ENCODE measurements at regions not wholly inside any gene's neighbourhood (a gene's known extent, or its start where the extent isn't known, plus 50 kb on each side); places are given as distances from the start of the nearest gene placed in this dataset.

DNA sequence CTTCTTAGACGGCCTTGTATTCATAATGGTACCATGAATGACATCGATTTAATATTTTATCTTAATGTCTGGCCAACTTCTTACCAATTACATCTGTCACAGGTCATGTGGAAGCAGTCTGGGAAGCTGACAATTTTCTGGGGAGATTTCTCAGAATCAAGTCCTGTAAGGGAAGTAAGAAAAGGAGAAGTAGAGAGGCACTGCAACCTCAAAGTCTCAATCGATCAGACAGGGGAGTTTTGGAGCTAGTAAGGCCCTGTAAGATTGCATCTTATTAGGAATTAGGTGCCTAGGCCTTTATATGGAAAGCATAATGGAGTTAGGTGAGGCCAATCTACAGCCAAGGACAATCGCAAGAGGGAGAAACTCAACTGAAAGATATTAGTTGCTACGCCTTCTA lies 694.6 kb upstream of the SORCS1 start:
- no peak for DNase-seq
- H3K9me3 ChIP-seq (ENCODE audit: control insufficient read depth in 1 of 2, low read length in 2 of 2) = no peaks in the 10 kb centered on the region
- Mint-ChIP-seq H3K4me3 (no peak overlapping the region), H3K9me3 (peaks cover 0 to 11% (median 8%) of the 10 kb centered on the region in 8 donors), H3K27ac (no peak overlapping the region), H3K4me1 (no peaks in the 10 kb centered on the region), H3K27me3 (no peaks in the 10 kb centered on the region), H3K36me3 (no peaks in the 10 kb centered on the region)
- no peaks in the 10 kb centered on the region for H3K4me1 ChIP-seq (ENCODE audit: insufficient read depth, low read length)
- H3K27me3 ChIP-seq (ENCODE audit: insufficient read depth, low read length) = no peaks in the 10 kb centered on the region
- no peak overlapping the region for H3K27ac ChIP-seq (ENCODE audit: low read depth, low read length)
- no peaks in the 10 kb centered on the region for H3K36me3 ChIP-seq (ENCODE audit: insufficient read depth, low read length)
- no peak overlapping the region for H3K4me3 ChIP-seq (ENCODE audit: low read length in 2 of 2)
- CTCF ChIA-PET (ENCODE audit: partially characterized antibody) = no interaction called here
- intact Hi-C loops (cut with micrococcal nuclease) = no loop called here
- POLR2A ChIA-PET (ENCODE audit: partially characterized antibody) = no interaction called here

DNA sequence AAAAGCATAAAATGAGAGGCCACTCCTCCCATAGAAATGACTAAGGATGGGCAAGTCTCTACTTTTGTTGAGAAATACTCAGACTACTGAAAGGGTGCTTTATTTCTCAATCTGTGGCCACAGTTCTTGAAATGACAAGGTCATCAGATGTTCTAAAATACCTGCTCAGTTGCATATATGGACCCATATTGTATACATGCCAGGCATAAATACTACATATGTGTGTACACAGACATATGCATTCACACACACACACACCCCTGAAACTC lies 691.5 kb upstream of the SORCS1 start:
- H3K27me3 ChIP-seq (ENCODE audit: insufficient read depth, low read length) = no peaks in the 10 kb centered on the region
- no peaks in the 10 kb centered on the region for H3K4me1 Mint-ChIP-seq
- H3K36me3 Mint-ChIP-seq = no peaks in the 10 kb centered on the region
- no peak for DNase-seq
- intact Hi-C loops (cut with micrococcal nuclease) = no loop called here
- ChIA-PET CTCF (ENCODE audit: partially characterized antibody) (no interaction called here), POLR2A (ENCODE audit: partially characterized antibody) (no interaction called here)
- no peaks in the 10 kb centered on the region for H3K27me3 Mint-ChIP-seq
- H3K4me3 Mint-ChIP-seq = no peak overlapping the region
- peaks cover 0 to 21% (median 11%) of the 10 kb centered on the region in 8 donors for H3K9me3 Mint-ChIP-seq
- H3K36me3 ChIP-seq (ENCODE audit: insufficient read depth, low read length) = no peaks in the 10 kb centered on the region
- no peak overlapping the region for H3K27ac Mint-ChIP-seq
- H3K27ac ChIP-seq (ENCODE audit: low read depth, low read length) = no peak overlapping the region
- H3K4me3 ChIP-seq (ENCODE audit: low read length in 2 of 2) = no peak overlapping the region
- H3K4me1 ChIP-seq (ENCODE audit: insufficient read depth, low read length) = no peaks in the 10 kb centered on the region
- H3K9me3 ChIP-seq (ENCODE audit: control insufficient read depth in 1 of 2, low read length in 2 of 2) = no peaks in the 10 kb centered on the region

DNA sequence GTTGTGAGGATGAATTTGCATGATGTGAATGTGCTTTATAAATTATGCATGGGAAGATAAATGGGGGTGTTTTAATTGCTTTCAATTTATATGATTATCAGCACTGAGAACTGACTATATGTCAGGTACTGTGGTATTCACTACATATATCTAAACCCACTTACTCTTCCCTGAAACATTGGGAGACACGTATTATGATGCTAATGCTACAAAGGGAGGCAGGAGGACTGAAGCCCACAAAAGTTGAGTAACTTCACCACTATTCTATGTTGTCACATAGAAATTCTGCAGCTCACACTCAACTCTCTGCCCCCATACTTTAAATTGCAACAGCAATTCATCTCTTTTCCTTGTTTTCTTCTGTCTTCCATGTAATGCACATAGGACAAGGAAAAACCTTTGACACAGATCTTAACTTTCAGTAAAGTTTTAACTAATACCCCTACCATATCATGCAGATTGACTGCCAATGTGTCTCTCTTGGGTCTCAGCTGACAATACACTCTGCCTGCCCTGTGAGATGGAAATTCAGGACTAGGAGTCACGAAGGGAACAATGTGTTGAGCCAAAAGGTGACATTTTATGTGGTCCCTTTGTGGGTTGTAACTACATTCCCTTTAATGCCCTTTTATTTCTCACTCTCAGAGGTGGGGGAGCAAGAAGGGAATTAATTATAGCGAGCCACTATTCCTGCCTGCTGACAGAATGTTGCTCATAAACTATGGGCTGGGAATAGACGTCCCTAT lies 691.0 kb upstream of the SORCS1 start:
- Mint-ChIP-seq H3K9me3 (peaks cover 0 to 21% (median 11%) of the 10 kb centered on the region in 8 donors), H3K36me3 (no peaks in the 10 kb centered on the region), H3K27ac (no peak overlapping the region), H3K4me1 (no peaks in the 10 kb centered on the region), H3K4me3 (no peak overlapping the region), H3K27me3 (no peaks in the 10 kb centered on the region)
- no peaks in the 10 kb centered on the region for H3K9me3 ChIP-seq (ENCODE audit: control insufficient read depth in 1 of 2, low read length in 2 of 2)
- no peak overlapping the region for H3K27ac ChIP-seq (ENCODE audit: low read depth, low read length)
- CTCF ChIA-PET (ENCODE audit: partially characterized antibody) = no interaction called here
- H3K4me3 ChIP-seq (ENCODE audit: low read length in 2 of 2) = no peak overlapping the region
- POLR2A ChIA-PET (ENCODE audit: partially characterized antibody) = no interaction called here
- no peaks in the 10 kb centered on the region for H3K4me1 ChIP-seq (ENCODE audit: insufficient read depth, low read length)
- no peak for DNase-seq
- no peaks in the 10 kb centered on the region for H3K36me3 ChIP-seq (ENCODE audit: insufficient read depth, low read length)
- intact Hi-C loops (cut with micrococcal nuclease) = no loop called here
- H3K27me3 ChIP-seq (ENCODE audit: insufficient read depth, low read length) = no peaks in the 10 kb centered on the region

DNA sequence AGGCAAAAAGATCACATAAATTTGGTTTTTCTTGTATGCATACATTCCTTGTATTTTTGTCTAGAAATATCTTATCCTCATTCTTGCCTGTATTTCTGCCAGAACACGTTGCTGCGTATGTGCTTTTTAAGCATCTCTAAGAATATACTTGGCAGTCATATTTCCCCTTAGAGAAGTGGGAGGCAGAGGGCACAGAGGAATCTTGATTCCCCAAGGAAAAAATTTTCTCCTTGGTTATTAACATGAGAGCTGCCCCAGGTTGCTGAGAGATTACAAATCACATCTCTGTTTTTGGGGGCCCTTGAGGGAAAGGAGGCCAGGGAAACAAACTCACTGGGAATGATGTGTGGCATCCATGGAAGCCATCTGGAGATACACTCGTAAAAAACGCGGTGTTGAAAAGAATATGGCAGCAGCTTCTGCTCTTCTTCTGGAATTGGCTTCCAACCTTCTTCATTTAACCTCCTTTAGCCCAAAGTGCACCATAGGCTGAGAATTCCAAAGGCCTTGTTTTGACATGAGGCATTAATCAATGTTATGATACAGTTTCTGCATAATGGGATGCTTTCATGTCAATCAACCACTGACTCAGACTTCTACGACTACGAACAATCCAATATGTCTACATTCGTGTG lies 684.3 kb upstream of the SORCS1 start:
- no peak for DNase-seq
- Histone ChIP-seq H3K27me3 (ENCODE audit: insufficient read depth, low read length) (no peaks in the 10 kb centered on the region), H3K9me3 (ENCODE audit: control insufficient read depth in 1 of 2, low read length in 2 of 2) (peaks cover 0 to 3% of the 10 kb centered on the region in 2 donors), H3K27ac (ENCODE audit: low read depth, low read length) (no peak overlapping the region), H3K36me3 (ENCODE audit: insufficient read depth, low read length) (no peaks in the 10 kb centered on the region), H3K4me1 (ENCODE audit: insufficient read depth, low read length) (no peaks in the 10 kb centered on the region), H3K4me3 (ENCODE audit: low read length in 2 of 2) (no peak overlapping the region)
- H3K27me3 Mint-ChIP-seq = no peaks in the 10 kb centered on the region
- CTCF ChIA-PET (ENCODE audit: partially characterized antibody) = no interaction called here
- no peaks in the 10 kb centered on the region for H3K4me1 Mint-ChIP-seq
- POLR2A ChIA-PET (ENCODE audit: partially characterized antibody) = no interaction called here
- no peak overlapping the region for H3K4me3 Mint-ChIP-seq
- no peaks in the 10 kb centered on the region for H3K36me3 Mint-ChIP-seq
- no peak overlapping the region for H3K27ac Mint-ChIP-seq
- H3K9me3 Mint-ChIP-seq = peaks cover 3 to 32% (median 15%) of the 10 kb centered on the region in 8 donors
- intact Hi-C loops (cut with micrococcal nuclease) = no loop called here

DNA sequence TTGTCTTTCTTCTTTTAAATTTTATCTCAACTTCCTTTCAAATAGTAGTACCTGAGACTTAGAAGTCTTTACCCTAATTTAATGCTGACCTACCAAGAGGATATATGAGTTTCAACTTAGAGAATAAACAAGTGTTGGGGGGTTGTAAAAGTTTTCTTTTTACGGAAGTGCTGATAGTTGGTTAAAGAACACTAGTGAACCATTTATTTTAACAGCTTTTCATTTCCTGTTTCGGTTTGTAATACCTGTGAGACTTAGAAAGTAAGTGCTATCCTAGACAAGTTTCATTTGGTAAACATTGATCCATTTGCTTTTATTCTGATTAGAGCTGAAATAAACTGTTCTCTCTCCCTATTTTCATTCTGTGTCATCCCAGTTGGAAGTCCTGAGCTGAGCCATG lies 683.1 kb upstream of the SORCS1 start:
- Histone ChIP-seq H3K4me3 (ENCODE audit: low read length in 2 of 2) (no peak overlapping the region), H3K27me3 (ENCODE audit: insufficient read depth, low read length) (no peaks in the 10 kb centered on the region), H3K27ac (ENCODE audit: low read depth, low read length) (no peak overlapping the region), H3K9me3 (ENCODE audit: control insufficient read depth in 1 of 2, low read length in 2 of 2) (peaks cover 0 to 3% of the 10 kb centered on the region in 2 donors), H3K36me3 (ENCODE audit: insufficient read depth, low read length) (no peaks in the 10 kb centered on the region), H3K4me1 (ENCODE audit: insufficient read depth, low read length) (no peaks in the 10 kb centered on the region)
- POLR2A ChIA-PET (ENCODE audit: partially characterized antibody) = no interaction called here
- CTCF ChIA-PET (ENCODE audit: partially characterized antibody) = no interaction called here
- intact Hi-C loops (cut with micrococcal nuclease) = no loop called here
- H3K27me3 Mint-ChIP-seq = no peaks in the 10 kb centered on the region
- no peaks in the 10 kb centered on the region for H3K4me1 Mint-ChIP-seq
- peaks cover 3 to 32% (median 15%) of the 10 kb centered on the region in 8 donors for H3K9me3 Mint-ChIP-seq
- H3K4me3 Mint-ChIP-seq = no peak overlapping the region
- H3K27ac Mint-ChIP-seq = no peak overlapping the region
- DNase-seq = no peak
- H3K36me3 Mint-ChIP-seq = no peaks in the 10 kb centered on the region

DNA sequence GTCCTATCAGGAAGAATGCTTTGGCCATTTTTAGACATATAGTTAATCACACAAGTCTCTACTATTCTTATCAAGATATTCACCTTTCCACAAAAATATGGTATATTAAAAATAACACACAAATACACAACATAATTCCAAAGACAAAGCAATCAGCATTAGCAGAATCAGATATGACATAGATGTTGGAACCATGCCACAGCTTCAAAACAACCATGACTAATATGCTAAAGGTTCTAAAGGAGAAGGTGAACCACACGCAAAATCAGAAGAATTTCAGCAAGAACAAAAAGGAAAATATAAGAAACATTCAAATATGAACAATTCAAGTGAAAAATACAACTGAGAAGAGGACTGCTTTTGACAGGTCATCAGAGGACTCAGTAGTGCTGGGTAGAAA lies 670.2 kb upstream of the SORCS1 start:
- no peak overlapping the region for H3K4me3 Mint-ChIP-seq
- ChIA-PET CTCF (ENCODE audit: partially characterized antibody) (no interaction called here), POLR2A (ENCODE audit: partially characterized antibody) (no interaction called here)
- no peaks in the 10 kb centered on the region for H3K36me3 ChIP-seq (ENCODE audit: insufficient read depth, low read length)
- no peak for DNase-seq
- peaks cover 0 to 5% of the 10 kb centered on the region in 2 donors for H3K9me3 ChIP-seq (ENCODE audit: control insufficient read depth in 1 of 2, low read length in 2 of 2)
- no peaks in the 10 kb centered on the region for H3K36me3 Mint-ChIP-seq
- intact Hi-C loops (cut with micrococcal nuclease) = no loop called here
- H3K27me3 ChIP-seq (ENCODE audit: insufficient read depth, low read length) = no peaks in the 10 kb centered on the region
- no peak overlapping the region for H3K27ac ChIP-seq (ENCODE audit: low read depth, low read length)
- H3K4me3 ChIP-seq (ENCODE audit: low read length in 2 of 2) = no peak overlapping the region
- no peaks in the 10 kb centered on the region for H3K27me3 Mint-ChIP-seq
- H3K27ac Mint-ChIP-seq = no peak overlapping the region
- no peaks in the 10 kb centered on the region for H3K4me1 Mint-ChIP-seq
- H3K9me3 Mint-ChIP-seq = peaks cover 2 to 24% (median 13%) of the 10 kb centered on the region in 8 donors
- no peaks in the 10 kb centered on the region for H3K4me1 ChIP-seq (ENCODE audit: insufficient read depth, low read length)

DNA sequence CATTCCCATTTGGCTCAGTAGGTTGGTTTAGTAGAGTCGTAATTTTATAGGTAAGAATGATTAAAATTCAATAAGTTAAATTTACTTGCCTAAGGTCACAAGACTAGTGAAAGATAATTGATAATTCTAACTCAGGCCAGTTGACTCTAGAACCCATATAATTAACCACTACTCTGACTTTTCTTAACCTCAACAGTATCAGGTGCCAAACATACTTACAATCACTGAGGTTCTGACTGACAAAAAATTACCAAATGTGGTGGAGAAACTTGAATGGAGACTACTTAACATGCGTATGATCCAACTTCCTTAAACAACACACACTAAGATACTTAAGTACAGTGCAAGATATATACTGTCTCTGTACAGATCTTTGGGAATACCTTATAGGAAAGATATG lies 667.3 kb upstream of the SORCS1 start:
- Mint-ChIP-seq H3K27ac (no peak overlapping the region), H3K4me3 (no peak overlapping the region), H3K27me3 (no peaks in the 10 kb centered on the region), H3K9me3 (peaks cover 0 to 25% (median 13%) of the 10 kb centered on the region in 8 donors), H3K36me3 (no peaks in the 10 kb centered on the region), H3K4me1 (no peaks in the 10 kb centered on the region)
- CTCF ChIA-PET (ENCODE audit: partially characterized antibody) = no interaction called here
- no peak overlapping the region for H3K27ac ChIP-seq (ENCODE audit: low read depth, low read length)
- H3K36me3 ChIP-seq (ENCODE audit: insufficient read depth, low read length) = no peaks in the 10 kb centered on the region
- H3K4me1 ChIP-seq (ENCODE audit: insufficient read depth, low read length) = no peaks in the 10 kb centered on the region
- no peaks in the 10 kb centered on the region for H3K27me3 ChIP-seq (ENCODE audit: insufficient read depth, low read length)
- H3K9me3 ChIP-seq (ENCODE audit: control insufficient read depth in 1 of 2, low read length in 2 of 2) = no peaks in the 10 kb centered on the region
- intact Hi-C loops (cut with micrococcal nuclease) = no loop called here
- DNase-seq = no peak
- no peak overlapping the region for H3K4me3 ChIP-seq (ENCODE audit: low read length in 2 of 2)
- POLR2A ChIA-PET (ENCODE audit: partially characterized antibody) = no interaction called here
